Stimulated activated CD4-positive, alpha-beta T cell treated with anti-CD3 and anti-CD28 coated beads, Interleukin-12 subunit alpha, Interleukin-12 subunit beta, amount 100 ng/mL, for 48 hours (primary cell): ENCODE measurements at regions not wholly inside any gene's neighbourhood (a gene's known extent, or its start where the extent isn't known, plus 50 kb on each side); places are given as distances from the start of the nearest gene placed in this dataset.

Source experiments
- DNase-seq, 3 donors: peaks; one replicate each; pipeline ENCODE4 v3.0.0-alpha.2; 2020; ENCODE audit warnings: low read depth in 2 of 3, low spot score in 1 of 3

DNA sequence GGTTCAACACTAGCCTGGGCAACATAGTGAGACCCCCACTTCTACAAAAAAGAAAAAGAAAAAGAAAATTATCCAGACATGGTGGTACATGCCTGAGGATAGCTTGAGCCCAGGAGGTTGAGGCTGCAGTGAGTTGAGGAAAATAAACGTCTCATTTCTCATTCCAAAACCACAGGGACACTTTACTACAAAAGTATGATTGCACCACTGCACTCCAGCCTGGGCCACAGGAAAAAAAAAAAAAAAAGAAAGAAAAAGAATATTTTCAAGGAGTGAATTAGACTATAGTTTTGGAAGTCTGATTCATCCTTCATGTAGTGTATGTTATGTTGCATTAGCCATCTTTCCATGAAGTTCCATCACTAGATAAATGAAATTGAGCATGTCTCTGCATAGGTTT lies 149.5 kb upstream of the THBS1 start:
- no peak for DNase-seq

DNA sequence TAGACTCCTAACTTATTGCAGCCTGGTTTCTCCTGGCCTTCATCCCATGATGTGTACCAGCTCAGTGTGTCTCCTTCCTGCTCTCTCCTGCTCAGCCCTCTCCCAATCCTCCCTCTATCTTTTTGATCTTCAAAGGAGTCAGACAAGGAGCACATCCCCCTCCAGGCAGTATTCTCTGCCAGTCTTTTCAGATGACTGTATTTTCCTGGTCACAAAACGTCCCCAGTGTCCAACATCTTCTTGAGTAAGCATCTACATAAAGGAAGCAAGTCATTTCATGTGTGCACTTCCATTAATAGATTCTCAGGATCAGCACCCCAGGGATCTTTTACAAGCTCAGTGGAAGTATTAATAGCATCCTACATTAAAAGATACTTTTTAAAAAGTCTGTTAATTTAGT lies 148.9 kb upstream of the THBS1 start:
- DNase-seq: no peak

DNA sequence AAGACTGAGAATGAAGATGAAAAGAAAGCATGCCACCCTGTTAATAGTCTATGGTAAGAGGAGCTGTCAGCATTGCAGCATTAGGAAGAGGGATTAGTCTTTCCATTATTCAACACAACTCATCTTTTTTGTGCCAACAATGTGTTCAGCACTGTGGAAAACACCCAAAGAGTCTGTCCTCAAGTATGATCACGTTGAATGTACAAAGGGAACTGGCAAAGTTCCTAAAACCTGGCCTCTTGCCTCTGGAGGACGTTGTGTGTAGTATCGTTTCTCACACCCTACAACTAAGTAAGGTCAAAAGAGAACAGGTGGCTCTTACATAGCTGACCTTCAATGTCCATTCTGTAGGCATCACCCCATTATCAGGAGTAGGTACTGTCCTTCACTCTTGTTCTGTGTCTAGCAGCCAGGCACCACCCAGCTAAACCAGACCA lies 147.9 kb upstream of the THBS1 start:
- no peak for DNase-seq

- DNase-seq: no peak
Measured at GRCh38 chr15:39433376-39433775, 147.5 kb upstream of the THBS1 start.

DNA sequence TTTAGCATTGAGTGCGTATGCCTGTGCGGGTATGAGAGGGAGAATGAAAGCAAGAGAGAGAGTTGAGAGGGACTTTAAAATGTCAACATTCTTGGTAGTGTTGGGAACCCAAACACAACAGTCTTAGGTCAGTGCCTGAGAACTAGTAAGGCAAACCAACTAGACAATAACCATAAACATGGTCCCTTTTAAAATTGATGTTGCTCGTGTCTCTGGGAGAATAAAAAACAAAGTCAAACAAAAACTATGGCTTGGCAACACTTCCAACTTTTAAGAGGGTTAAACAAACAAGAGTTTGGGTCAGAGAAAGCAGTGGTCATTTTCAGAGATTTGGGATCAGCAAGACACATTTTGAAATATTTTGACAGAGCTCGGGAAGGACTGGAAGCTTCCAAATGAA lies 146.7 kb upstream of the THBS1 start:
- DNase-seq: no peak

DNA sequence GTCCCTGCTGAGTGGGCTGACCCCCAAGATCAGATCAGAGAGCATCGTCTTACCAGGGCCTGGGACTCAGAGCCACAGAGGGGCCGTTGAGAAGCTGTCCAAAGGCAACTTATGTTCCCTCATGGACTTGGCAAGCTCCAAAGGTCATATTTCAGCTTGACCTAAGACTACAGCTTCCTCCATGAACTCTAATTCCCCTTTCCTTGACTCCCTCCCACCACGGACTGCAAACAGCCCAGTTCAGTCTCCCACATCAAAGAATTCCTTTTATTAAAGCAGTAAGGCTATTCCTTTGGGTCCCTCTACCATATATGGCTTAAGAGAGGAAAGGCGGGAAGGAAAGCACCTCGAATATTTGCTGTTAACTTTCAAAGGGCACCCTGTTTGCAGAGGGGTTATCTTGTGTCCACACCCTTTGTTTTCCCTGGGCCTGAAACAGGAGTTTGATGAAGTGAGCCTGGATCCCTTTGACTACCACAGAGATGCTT lies 146.1 kb upstream of the THBS1 start:
- DNase-seq: no peak

DNA sequence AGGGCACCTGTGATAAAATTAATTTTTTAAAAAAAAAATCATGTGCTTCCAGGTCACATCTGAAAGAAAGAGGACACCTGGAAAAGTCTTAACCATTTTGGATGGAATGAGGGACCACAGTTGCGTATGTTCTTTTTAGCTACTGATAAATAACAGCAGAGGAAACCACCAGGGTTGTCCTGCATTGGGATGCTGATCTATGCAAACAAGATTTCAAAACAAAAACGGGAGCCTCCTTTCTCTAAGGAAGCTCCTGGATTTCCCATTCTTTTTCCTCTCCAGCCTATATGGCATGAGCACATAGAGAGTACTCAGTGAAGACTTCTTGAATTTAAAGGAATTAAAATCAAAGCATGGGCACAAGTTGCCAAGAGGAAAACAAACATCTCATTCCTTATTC lies 145.6 kb upstream of the THBS1 start:
- no peak for DNase-seq

DNA sequence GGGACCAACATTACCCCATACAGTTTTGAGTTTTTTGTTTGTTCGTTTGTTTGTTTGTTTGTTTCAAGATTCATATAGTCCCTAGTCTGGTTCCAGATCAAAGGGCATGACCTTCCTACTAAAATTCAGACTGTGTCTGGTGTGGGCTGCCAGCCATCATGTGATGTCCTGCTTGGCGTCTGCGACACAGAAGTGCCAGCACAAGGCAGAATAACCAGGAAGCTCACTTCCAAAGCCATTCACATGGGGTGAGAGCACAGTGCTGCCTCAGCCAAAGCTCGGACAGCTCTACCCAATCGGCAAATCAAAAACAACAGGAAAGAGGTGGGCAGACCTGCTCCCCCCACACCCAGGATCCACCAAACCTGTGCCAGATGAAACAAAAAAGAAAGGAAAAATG lies 142.6 kb upstream of the THBS1 start:
- no peak for DNase-seq

- no peak for DNase-seq
Measured at GRCh38 chr15:39438799-39439592, 141.9 kb upstream of the THBS1 start.

DNA sequence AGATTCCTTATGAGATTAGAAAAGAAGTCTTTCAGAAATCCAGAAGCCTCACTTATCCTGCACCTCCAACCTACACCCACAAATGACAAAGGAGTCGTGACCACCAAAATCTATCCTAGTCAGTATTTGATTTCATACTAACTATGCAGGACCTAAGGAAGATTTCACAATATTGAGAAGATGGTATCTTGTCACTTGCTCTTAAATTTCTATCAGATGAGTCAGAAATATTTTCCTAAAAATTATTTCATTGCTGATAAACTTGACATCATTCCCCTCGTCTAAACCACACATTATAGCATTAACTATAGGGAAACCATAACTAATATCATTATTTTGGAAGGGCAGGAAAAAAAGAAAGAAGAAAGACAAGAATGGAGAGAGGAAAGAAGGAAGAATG lies 138.0 kb upstream of the THBS1 start:
- no peak for DNase-seq

DNA sequence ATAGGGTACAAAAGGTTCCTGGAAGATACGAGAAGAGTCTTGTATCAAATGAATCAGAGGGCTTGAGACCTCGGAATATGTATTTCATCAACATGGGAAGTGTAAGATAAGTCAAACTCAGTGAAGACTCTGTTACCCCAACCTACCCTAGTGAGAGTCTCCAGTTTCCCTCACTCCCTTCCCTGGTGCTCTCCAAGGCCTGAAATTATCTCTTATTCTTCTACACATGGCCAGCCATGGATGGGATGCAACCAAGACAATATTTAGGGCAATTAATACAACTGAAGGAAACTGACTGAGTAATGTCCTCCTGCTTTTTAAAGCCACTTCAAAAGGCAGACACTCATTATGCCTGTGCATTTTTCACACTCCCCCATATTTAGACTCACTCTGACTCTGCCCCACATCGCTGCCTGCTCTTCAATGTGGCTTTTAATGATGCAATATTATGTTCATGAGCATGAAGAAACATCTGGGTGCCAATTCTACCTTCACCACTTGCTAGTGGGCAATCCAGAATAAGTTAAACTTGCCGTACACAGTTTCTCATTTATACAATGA lies 137.1 kb upstream of the THBS1 start:
- DNase-seq: no peak

DNA sequence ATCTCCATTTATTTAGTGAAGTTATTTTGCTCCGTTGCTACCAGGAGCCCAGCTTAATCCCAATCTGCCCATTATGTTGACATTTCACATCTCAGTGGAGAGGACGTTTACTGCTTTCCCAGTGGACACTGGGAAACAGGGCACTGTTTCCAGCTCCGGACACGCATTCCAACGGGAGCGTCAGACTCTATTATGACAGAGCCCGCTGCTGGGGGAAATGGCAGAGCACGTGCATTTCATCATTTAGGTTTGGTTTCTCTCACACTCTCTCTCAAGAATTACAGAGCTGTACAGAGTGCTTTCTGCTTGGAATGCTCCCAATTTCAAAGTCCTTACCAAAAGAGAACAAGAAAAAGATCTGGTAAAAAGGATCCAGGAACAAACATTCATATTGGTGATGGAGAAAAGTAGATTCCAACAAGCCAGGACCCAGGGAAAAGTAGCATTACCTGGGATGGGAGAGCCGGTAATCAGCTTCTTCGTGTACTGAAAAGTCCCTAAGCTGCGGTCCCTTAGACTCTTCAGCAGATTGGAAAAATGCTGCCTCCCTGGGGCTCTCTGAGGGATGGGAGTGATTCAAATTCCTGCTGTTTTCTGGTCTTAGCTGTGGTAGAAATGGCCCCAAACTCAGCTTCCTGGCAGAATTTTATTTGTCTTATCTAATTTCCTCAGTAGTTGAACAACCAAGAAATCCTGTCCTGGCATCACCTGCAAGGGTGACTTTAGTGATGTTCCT lies 136.0 kb upstream of the THBS1 start:
- no peak for DNase-seq

DNA sequence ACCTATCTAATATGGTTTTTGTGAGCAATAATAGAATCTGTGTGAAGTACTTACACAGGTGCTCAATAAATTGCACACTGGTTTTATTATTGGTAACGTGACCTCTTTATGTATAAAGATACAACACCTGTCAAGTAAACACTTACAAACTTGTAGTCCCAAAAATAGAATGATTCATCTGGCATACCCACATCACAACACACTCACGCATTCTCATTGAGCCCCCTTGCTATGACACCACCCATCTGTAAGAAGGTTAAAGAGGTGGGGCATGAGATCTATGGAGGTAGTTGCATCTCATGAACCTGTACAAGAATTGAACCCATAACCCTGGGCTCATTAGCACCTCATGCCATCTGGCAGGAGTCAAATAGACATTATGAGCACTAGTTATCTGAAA lies 134.9 kb upstream of the THBS1 start:
- no peak for DNase-seq

- DNase-seq: no peak
Measured at GRCh38 chr15:39447346-39447745, 133.5 kb upstream of the THBS1 start.

DNA sequence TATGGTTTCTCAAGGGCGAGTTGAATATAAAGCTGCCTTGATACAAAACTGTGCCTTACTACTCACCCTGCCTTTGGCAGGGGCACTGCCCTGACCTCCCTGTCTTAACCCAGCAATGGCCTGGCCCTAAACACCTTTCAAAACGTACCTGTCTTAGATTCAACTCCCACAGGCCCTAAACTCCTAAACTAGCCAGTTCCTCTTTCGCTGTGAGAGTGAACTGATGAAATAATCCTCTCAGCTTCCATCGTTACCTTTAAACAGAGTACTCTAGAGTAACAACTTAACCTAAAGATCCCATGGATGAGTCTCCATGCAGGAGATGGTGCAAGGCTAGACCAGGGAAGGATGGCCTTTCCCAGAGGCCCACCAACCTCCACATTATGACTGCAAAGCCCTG lies 133.0 kb upstream of the THBS1 start:
- DNase-seq: no peak

GRCh38 chr15:39448409-39448808 lies 132.5 kb upstream of the THBS1 start:
- DNase-seq: no peak

DNA sequence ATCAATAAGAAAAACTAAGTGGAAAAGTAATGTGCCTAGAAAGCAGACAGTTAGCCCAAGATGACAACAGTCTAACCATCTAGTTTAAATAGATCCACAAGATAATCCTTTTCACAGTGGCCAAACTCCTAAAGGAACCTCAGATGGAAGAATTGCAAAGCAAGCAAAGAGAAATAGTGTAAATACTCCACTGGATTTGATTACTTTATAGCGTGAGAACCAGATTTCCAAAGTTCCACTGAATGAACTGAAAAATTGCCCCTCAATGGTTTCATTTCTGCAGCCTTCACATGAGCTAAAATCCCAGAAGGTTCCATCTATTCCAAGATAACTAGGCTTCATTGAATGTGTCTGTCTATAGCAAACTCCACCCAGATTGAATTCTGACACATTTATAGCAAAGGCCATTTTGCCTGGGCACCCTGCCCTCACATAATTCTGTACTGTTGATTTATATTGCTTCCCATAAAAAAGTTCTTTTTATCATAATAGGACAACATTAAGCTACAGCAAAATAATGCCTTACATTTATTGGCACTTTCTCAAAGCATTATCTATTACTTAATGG lies 129.7 kb upstream of the THBS1 start:
- DNase-seq: no peak

DNA sequence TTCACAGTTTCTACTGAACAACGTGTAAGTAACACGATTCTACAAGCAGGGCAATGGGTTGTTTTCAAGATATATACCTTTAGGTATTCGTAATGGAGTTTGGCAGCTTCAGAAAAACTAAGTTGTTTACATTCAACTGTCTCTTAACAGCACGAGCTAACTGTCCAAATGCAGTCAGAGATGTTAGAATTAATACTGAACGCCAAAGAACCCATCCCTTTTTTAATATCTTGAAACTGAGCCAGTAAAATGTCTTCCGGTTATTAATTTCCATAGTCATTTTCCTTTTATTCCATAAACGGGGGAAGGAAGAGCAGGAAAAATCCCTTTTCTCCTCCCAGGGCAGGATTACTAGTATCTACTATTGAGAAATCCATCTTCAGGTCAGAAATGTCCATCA lies 129.0 kb upstream of the THBS1 start:
- no peak for DNase-seq

- no peak for DNase-seq
Measured at GRCh38 chr15:39453620-39454019, 127.3 kb upstream of the THBS1 start.

DNA sequence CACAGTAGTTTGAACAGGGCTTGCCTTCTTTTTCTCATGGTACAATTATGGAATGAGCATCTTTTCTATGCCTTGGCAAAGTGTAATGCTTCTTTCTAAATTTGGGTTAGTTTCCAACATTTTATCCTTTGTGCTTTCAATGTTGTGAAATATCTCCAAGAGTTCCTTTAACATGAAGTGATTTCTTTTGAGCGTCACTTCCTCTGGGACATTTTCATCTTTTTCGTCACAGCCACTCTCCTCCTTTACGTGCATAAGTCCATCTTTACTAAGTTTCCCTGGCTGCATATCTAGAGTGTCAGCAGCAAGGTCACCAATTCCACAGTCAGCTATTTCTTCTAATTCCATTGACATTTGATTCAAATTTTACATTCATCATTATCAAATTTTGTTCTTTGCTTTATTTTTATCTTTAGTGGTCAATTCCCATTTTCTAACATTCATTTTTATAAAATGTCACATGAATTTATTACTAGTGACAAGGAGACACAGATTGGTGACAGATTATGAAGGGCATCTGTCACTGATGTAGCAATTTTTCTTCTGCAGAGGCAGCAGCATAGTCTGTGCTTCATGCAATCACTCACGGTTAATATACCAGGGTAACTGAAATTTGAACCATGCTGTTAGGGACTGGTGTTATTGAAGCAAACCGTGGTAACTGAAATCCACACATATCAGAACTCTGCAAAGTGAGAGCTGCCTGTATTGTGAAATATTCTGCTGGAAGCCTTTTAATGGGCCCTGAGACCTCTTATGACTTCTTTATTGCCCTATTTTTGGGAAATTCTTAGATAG lies 126.5 kb upstream of the THBS1 start:
- no peak for DNase-seq

DNA sequence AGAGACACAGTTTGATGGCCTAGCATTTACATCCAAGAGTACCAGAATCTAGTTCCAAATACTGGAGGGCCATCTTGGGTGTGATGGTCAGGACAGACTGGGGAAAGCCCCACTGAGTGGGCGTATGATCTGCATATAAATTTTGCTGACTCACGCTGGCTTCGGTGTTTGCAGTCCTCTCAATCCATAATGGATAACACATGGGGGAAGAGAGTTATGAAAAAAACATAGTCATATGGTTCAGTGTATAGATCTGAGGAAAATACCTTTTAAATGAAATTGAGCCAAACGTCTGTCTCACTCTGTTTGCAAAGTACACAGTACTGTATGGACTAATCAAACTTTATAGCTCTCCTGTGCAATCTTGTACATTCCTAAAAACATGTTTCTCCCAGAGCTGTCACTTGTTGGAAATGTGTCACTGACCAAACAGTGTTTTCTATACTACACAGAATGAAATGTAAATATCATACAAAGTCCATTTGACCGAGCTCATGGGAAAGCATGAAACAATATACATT lies 125.3 kb upstream of the THBS1 start:
- DNase-seq: no peak
